GM12878 (cell line): ENCODE measurements at regions not wholly inside any gene's neighbourhood (a gene's known extent, or its start where the extent isn't known, plus 50 kb on each side); places are given as distances from the start of the nearest gene placed in this dataset.

ENCODE experiments used
- ATAC-seq: fragments of 200-7000 bp; cut with Tn5 transposase; 3 replicates; pipeline ENCODE4 v1.9.1; 2020; ENCODE audit warnings: mild to moderate bottlenecking, moderate library complexity
- BruUV-seq: library from RNA; stranded (reverse); fragments of 400-500 nt; replicated peaks from 2 replicates; lab custom pipeline; 2021; lab: Mats Ljungman, UMichigan
- CTCF ChIA-PET: fragments of 300-600 bp; sonication (Branson Sonifier 250); formaldehyde crosslinking; extraction: SDS; loops from one replicate; lab custom pipeline; 2021; ENCODE audit warnings: inconsistent platforms; lab: Yijun Ruan, JAX
- POLR2A ChIA-PET: fragments of 350-600 bp; formaldehyde crosslinking; extraction: SDS; loops from one replicate; lab custom pipeline; 2021; ENCODE audit warnings: inconsistent platforms; lab: Charles Lee
- RAD21 ChIA-PET: fragments of 300-600 bp; sonication (Branson Sonifier 250); formaldehyde crosslinking; loops from one replicate; lab custom pipeline; 2023; ENCODE audit warnings: antibody characterized with exemption; ENCODE audit not compliant: unreplicated experiment; lab: Charles Lee
- SMC1A ChIA-PET: fragments of 300-600 bp; sonication (Branson Sonifier 250); formaldehyde crosslinking; loops from one replicate; lab custom pipeline; 2023; ENCODE audit not compliant: unreplicated experiment, uncharacterized antibody; lab: Charles Lee
- DNase-seq: peaks from one replicate; pipeline ENCODE4 v3.0.0-alpha.2; 2011; ENCODE audit warnings: low read depth, low spot score
- FAIRE-seq: peaks from 3 replicates; lab custom pipeline; 2011; peaks lifted over from hg19 to GRCh38; lab: Jason Lieb, UNC
- H2AFZ ChIP-seq: 2 replicates; pipeline ENCODE4 v1.6.0; 2011; ENCODE audit warnings: low read depth, low read length, control low read depth; ENCODE audit not compliant: control insufficient read depth
- H3K27ac ChIP-seq: 2 replicates; pipeline ENCODE4 v1.5.1; 2011; ENCODE audit warnings: control low read depth; ENCODE audit not compliant: control insufficient read depth, insufficient read depth
- H3K27me3 ChIP-seq, 2 experiments: replicated peaks in 1 of 2; 2 replicates each; pipeline versions ENCODE4 v1.6.0 to v1.6.1; 2011; ENCODE audit warnings: low read length in 1 of 2; ENCODE audit not compliant: control insufficient read depth in 2 of 2, insufficient read depth in 2 of 2
- H3K36me3 ChIP-seq, 2 experiments: 2 replicates each; pipeline ENCODE4 v1.5.1; 2011; ENCODE audit warnings: low read length in 1 of 2; ENCODE audit not compliant: control insufficient read depth in 2 of 2, insufficient read depth in 2 of 2
- H3K4me1 ChIP-seq: 2 replicates; pipeline ENCODE4 v1.6.1; 2011; ENCODE audit warnings: mild to moderate bottlenecking, low read length, moderate library complexity, mixed read lengths; ENCODE audit not compliant: control insufficient read depth, insufficient read depth
- H3K4me2 ChIP-seq: 2 replicates; pipeline ENCODE4 v1.6.0; 2011; ENCODE audit warnings: control low read depth; ENCODE audit not compliant: control insufficient read depth, insufficient read depth
- H3K4me3 ChIP-seq: fragments of 200-600 bp; sonication (generic); 2 replicates; pipeline ENCODE4 v1.5.1; 2016
- H3K79me2 ChIP-seq: 2 replicates; pipeline ENCODE4 v1.6.0; 2011; ENCODE audit warnings: low read length; ENCODE audit not compliant: control insufficient read depth, insufficient read depth
- H3K9ac ChIP-seq: 2 replicates; pipeline ENCODE4 v1.8.0; 2011; ENCODE audit warnings: low read length, control low read depth, mixed read lengths; ENCODE audit not compliant: control insufficient read depth, insufficient read depth
- H3K9me3 ChIP-seq: replicated peaks from 3 replicates; pipeline ENCODE4 v1.5.1; 2011; ENCODE audit warnings: mild to moderate bottlenecking, low read length; ENCODE audit not compliant: control insufficient read depth, insufficient read depth
- H4K20me1 ChIP-seq: 2 replicates; pipeline ENCODE4 v1.6.0; 2011; ENCODE audit not compliant: control insufficient read depth, insufficient read depth
- BMI1 ChIP-seq: fragments of 450-650 bp; IDR thresholded peaks from 2 replicates; pipeline ENCODE4 v1.6.1; 2016; ENCODE audit warnings: mild to moderate bottlenecking, moderate library complexity, borderline replicate concordance
- EZH2 ChIP-seq: IDR thresholded peaks from 2 replicates; pipeline ENCODE4 v1.6.1; 2012; ENCODE audit warnings: low read depth, mild to moderate bottlenecking, control low read depth, inconsistent platforms, low read length, borderline replicate concordance; ENCODE audit not compliant: control insufficient read depth
- KLF5 ChIP-seq: fragments of 450-650 bp; IDR thresholded peaks from 2 replicates; pipeline ENCODE4 v1.6.1; 2014; ENCODE audit warnings: mild to moderate bottlenecking; ENCODE audit not compliant: partially characterized antibody
- MYC ChIP-seq: IDR thresholded peaks from 2 replicates; pipeline ENCODE4 v1.6.1; 2011; ENCODE audit warnings: mild to moderate bottlenecking, low read length, moderate library complexity, inconsistent platforms; ENCODE audit not compliant: insufficient read depth, insufficient replicate concordance, insufficient read length, severe bottlenecking
- NFXL1 ChIP-seq: fragments of 450-650 bp; IDR thresholded peaks from 2 replicates; pipeline ENCODE4 v1.6.1; 2017; ENCODE audit warnings: antibody characterized with exemption, mild to moderate bottlenecking, borderline replicate concordance
- RAD21 ChIP-seq: IDR thresholded peaks from 2 replicates; pipeline ENCODE4 v1.6.1; 2011; ENCODE audit warnings: mild to moderate bottlenecking, low read depth, low read length, moderate library complexity; ENCODE audit not compliant: insufficient read depth
- RB1 ChIP-seq: fragments of 450-650 bp; formaldehyde crosslinking; IDR thresholded peaks from 2 replicates; pipeline ENCODE4 v1.6.1; 2017; ENCODE audit warnings: mild to moderate bottlenecking, borderline replicate concordance
- SIX5 ChIP-seq: IDR thresholded peaks from 2 replicates; pipeline ENCODE4 v1.6.1; 2011; ENCODE audit warnings: mild to moderate bottlenecking, low read depth, low read length, moderate library complexity; ENCODE audit not compliant: severe bottlenecking
- STAT1 ChIP-seq: fragments of 450-650 bp; conservative IDR thresholded peaks from 2 replicates; pipeline ENCODE4 v1.6.1; 2014; ENCODE audit warnings: antibody characterized with exemption, mild to moderate bottlenecking
- in situ Hi-C: fragments of 300-500 bp; cut with MboI; formaldehyde crosslinking; loops from 9 replicates; pipeline ENCODE4 v1.14.3; 2018; ENCODE audit warnings: mixed read lengths
- intact Hi-C: fragments of 100-400 bp; cut with micrococcal nuclease; formaldehyde crosslinking; loops from one replicate; pipeline ENCODE4 v1.14.2; 2022; ENCODE audit not compliant: unreplicated experiment
- TF ChIP-seq, protein P1 (sequence below): IDR thresholded peaks from 2 replicates; pipeline ENCODE4 v1.6.1; 2012; ENCODE audit warnings: low read depth, low read length, improper control_type of control experiment
- TF ChIP-seq, protein P2 (sequence below): fragments of 450-650 bp; IDR thresholded peaks from 2 replicates; pipeline ENCODE4 v1.6.1; 2018; ENCODE audit warnings: mild to moderate bottlenecking, low read depth, moderate library complexity; ENCODE audit not compliant: partially characterized antibody
- TF ChIP-seq, protein P3 (sequence below): fragments of 450-650 bp; IDR thresholded peaks from 2 replicates; pipeline ENCODE4 v1.6.1; 2016; ENCODE audit warnings: mild to moderate bottlenecking

DNA sequence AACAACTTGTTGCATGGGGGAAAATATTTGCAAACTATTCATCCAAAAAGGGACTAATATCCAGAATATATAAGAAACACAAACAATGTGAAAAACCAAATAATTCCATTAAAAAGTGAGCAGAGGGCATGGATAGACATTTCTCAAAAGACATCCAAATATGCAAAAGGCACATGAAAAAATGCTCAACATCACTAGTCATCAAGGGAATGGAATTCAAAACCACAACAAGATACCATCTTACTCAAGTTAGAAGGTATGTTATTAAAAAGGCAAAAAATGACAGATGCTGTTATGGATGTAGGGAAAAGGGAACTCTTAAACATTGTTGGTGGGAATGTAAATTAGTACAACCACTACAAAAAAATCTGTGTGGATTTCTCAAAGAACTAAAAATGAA lies 396.5 kb downstream of the CCDC85A start:
- Histone ChIP-seq H3K4me2 (no peak overlapping the region), H3K4me1 (no peaks in the 10 kb centered on the region), H3K9ac (no peak overlapping the region), H3K9me3 (no peaks in the 10 kb centered on the region), H3K27me3 (no peaks in the 10 kb centered on the region), H3K4me3 (no peak overlapping the region), H2AFZ (no peak overlapping the region), H3K36me3 (no peaks in the 10 kb centered on the region), H4K20me1 (no peaks in the 10 kb centered on the region), H3K79me2 (no peaks in the 10 kb centered on the region), H3K27ac (no peak overlapping the region)
- no peak for FAIRE-seq
- in situ Hi-C loops (no loop called here), intact Hi-C loops (no loop called here)
- POLR2A ChIA-PET = no interaction called here
- no TSS peak for BruUV-seq
- no peak for ATAC-seq
- SMC1A ChIA-PET = no interaction called here
- no peak for DNase-seq
- CTCF ChIA-PET = interaction anchor here (0.6 kb wide), 1 partner anchor 646 kb away, joined by 3 read pairs; no protein-coding TSS in a partner anchor
- no peak for TF ChIP-seq EZH2
- TF ChIP-seq, protein P1, sequence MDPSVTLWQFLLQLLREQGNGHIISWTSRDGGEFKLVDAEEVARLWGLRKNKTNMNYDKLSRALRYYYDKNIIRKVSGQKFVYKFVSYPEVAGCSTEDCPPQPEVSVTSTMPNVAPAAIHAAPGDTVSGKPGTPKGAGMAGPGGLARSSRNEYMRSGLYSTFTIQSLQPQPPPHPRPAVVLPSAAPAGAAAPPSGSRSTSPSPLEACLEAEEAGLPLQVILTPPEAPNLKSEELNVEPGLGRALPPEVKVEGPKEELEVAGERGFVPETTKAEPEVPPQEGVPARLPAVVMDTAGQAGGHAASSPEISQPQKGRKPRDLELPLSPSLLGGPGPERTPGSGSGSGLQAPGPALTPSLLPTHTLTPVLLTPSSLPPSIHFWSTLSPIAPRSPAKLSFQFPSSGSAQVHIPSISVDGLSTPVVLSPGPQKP = no peak
- no peak for TF ChIP-seq MYC
- TF ChIP-seq KLF5 = no peak
- TF ChIP-seq RAD21 = no peak
- no peak for TF ChIP-seq STAT1
- TF ChIP-seq, protein P2, sequence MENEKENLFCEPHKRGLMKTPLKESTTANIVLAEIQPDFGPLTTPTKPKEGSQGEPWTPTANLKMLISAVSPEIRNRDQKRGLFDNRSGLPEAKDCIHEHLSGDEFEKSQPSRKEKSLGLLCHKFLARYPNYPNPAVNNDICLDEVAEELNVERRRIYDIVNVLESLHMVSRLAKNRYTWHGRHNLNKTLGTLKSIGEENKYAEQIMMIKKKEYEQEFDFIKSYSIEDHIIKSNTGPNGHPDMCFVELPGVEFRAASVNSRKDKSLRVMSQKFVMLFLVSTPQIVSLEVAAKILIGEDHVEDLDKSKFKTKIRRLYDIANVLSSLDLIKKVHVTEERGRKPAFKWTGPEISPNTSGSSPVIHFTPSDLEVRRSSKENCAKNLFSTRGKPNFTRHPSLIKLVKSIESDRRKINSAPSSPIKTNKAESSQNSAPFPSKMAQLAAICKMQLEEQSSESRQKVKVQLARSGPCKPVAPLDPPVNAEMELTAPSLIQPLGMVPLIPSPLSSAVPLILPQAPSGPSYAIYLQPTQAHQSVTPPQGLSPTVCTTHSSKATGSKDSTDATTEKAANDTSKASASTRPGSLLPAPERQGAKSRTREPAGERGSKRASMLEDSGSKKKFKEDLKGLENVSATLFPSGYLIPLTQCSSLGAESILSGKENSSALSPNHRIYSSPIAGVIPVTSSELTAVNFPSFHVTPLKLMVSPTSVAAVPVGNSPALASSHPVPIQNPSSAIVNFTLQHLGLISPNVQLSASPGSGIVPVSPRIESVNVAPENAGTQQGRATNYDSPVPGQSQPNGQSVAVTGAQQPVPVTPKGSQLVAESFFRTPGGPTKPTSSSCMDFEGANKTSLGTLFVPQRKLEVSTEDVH = no peak
- no peak for TF ChIP-seq SIX5
- no peak for TF ChIP-seq NFXL1
- TF ChIP-seq BMI1 = no peak
- TF ChIP-seq RB1 = no peak
- TF ChIP-seq, protein P3, sequence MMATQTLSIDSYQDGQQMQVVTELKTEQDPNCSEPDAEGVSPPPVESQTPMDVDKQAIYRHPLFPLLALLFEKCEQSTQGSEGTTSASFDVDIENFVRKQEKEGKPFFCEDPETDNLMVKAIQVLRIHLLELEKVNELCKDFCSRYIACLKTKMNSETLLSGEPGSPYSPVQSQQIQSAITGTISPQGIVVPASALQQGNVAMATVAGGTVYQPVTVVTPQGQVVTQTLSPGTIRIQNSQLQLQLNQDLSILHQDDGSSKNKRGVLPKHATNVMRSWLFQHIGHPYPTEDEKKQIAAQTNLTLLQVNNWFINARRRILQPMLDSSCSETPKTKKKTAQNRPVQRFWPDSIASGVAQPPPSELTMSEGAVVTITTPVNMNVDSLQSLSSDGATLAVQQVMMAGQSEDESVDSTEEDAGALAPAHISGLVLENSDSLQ = no peak
- RAD21 ChIA-PET = no interaction called here
